GM23248 (cell line): ENCODE measurements at regions not wholly inside any gene's neighbourhood (a gene's known extent, or its start where the extent isn't known, plus 50 kb on each side); places are given as distances from the start of the nearest gene placed in this dataset.

Experiments used
- DNase-seq: peaks from one replicate; pipeline ENCODE4 v3.0.0-alpha.2; 2015
- H2AFZ ChIP-seq: fragments of 200-600 bp; sonication (generic); 2 replicates; pipeline ENCODE4 v1.6.1; 2016; ENCODE audit warnings: antibody characterized with exemption
- H3F3A ChIP-seq: fragments of 200-600 bp; sonication (generic); 2 replicates; pipeline ENCODE4 v1.6.1; 2016; ENCODE audit warnings: mild to moderate bottlenecking, antibody characterized with exemption, mixed run types; ENCODE audit not compliant: insufficient read depth
- H3K27ac ChIP-seq: fragments of 200-600 bp; sonication (generic); 2 replicates; pipeline ENCODE4 v1.5.1; 2016; ENCODE audit warnings: mild to moderate bottlenecking
- H3K27me3 ChIP-seq: fragments of 200-600 bp; sonication (generic); replicated peaks from 2 replicates; pipeline ENCODE4 v1.6.1; 2016; ENCODE audit warnings: mild to moderate bottlenecking; ENCODE audit not compliant: insufficient read depth
- H3K36me3 ChIP-seq: fragments of 200-600 bp; sonication (generic); 2 replicates; pipeline ENCODE4 v1.6.1; 2016; ENCODE audit warnings: low read depth, mild to moderate bottlenecking
- H3K4me1 ChIP-seq: fragments of 200-600 bp; sonication (generic); 2 replicates; pipeline ENCODE4 v1.6.1; 2016; ENCODE audit warnings: mild to moderate bottlenecking; ENCODE audit not compliant: insufficient read depth
- H3K4me2 ChIP-seq: fragments of 200-600 bp; sonication (generic); one replicate; pipeline ENCODE4 v1.6.1; 2016; ENCODE audit warnings: mild to moderate bottlenecking; ENCODE audit not compliant: unreplicated experiment
- H3K4me3 ChIP-seq: fragments of 200-600 bp; sonication (generic); 2 replicates; pipeline ENCODE4 v1.5.1; 2016; ENCODE audit warnings: mild to moderate bottlenecking
- H3K79me2 ChIP-seq: fragments of 200-600 bp; sonication (generic); 2 replicates; pipeline ENCODE4 v1.6.1; 2016; ENCODE audit warnings: mild to moderate bottlenecking; ENCODE audit not compliant: insufficient read depth
- H3K9ac ChIP-seq: fragments of 200-600 bp; sonication (generic); 2 replicates; pipeline ENCODE4 v1.6.1; 2016; ENCODE audit warnings: mild to moderate bottlenecking
- H3K9me2 ChIP-seq: fragments of 200-600 bp; sonication (generic); 2 replicates; pipeline ENCODE4 v1.6.1; 2016; ENCODE audit warnings: mixed run types, mild to moderate bottlenecking, moderate library complexity; ENCODE audit not compliant: insufficient read depth
- H3K9me3 ChIP-seq: fragments of 200-600 bp; sonication (generic); one replicate; pipeline ENCODE4 v1.6.1; 2017; ENCODE audit warnings: low read depth
- H4K20me1 ChIP-seq: fragments of 200-600 bp; sonication (generic); 2 replicates; pipeline ENCODE4 v1.6.0; 2016; ENCODE audit not compliant: insufficient read depth
- EZH2 ChIP-seq: fragments of 200-600 bp; sonication (generic); IDR thresholded peaks from 2 replicates; pipeline ENCODE4 v1.6.1; 2018; ENCODE audit warnings: antibody characterized with exemption, mild to moderate bottlenecking; ENCODE audit not compliant: insufficient read depth, poor library complexity, severe bottlenecking
- EZH2phosphoT487 ChIP-seq: fragments of 200-600 bp; sonication (generic); IDR thresholded peaks from 2 replicates; pipeline ENCODE4 v1.6.1; 2018; ENCODE audit warnings: antibody characterized with exemption, moderate library complexity, mild to moderate bottlenecking, low read depth; ENCODE audit not compliant: insufficient read depth
- WGBS, 2 experiments: methylation state at CpG; one replicate each; pipeline ENCODE4 v1.1.6; 2015 to 2017; ENCODE audit warnings: low lambda C conversion rate in 2 of 2, low coverage in 1 of 2; ENCODE audit errors: missing lambda C conversion rate in 2 of 2; 5-methylcytosine and 5-hydroxymethylcytosine counted together
- in situ Hi-C: fragments of 300-500 bp; cut with MboI; formaldehyde crosslinking; loops from 2 replicates; pipeline ENCODE4 v1.15.0; 2020

GRCh38 chr12:132432126-132432705 is 57.7 kb upstream of the FBRSL1 start:
- Histone ChIP-seq H3K79me2 (no peaks in the 10 kb centered on the region), H3K36me3 (no peaks in the 10 kb centered on the region), H4K20me1 (no peaks in the 10 kb centered on the region), H3K27ac (no peak overlapping the region), H3K27me3 (peaks cover 47% of the 10 kb centered on the region), H3K9me2 (no peaks in the 10 kb centered on the region), H3K9ac (no peak overlapping the region), H3K4me1 (no peaks in the 10 kb centered on the region), H2AFZ (no peak overlapping the region), H3K4me2 (no peak overlapping the region), H3K4me3 (no peak overlapping the region), H3F3A (no peaks in the 10 kb centered on the region), H3K9me3 (no peaks in the 10 kb centered on the region)
- in situ Hi-C loops = no loop called here
- 76 to 81% methylated on average over 17 to 18 of the region's 18 CpGs for WGBS, 2 experiments
- DNase-seq = no peak
- no peak for TF ChIP-seq EZH2phosphoT487
- no peak for TF ChIP-seq EZH2

GRCh38 chr12:132430838-132431774 is 58.8 kb upstream of the FBRSL1 start:
- no peak overlapping the region for H3K4me2 ChIP-seq
- DNase-seq = no peak
- H3F3A ChIP-seq = no peaks in the 10 kb centered on the region
- H3K4me3 ChIP-seq = no peak overlapping the region
- in situ Hi-C loops = no loop called here
- no peak overlapping the region for H2AFZ ChIP-seq
- H3K9me2 ChIP-seq = no peaks in the 10 kb centered on the region
- H3K9ac ChIP-seq = no peak overlapping the region
- H3K4me1 ChIP-seq = no peaks in the 10 kb centered on the region
- TF ChIP-seq EZH2 (peak; percentile 14), EZH2phosphoT487 (no peak)
- H3K27me3 ChIP-seq = peaks cover 47% of the 10 kb centered on the region
- no peaks in the 10 kb centered on the region for H3K79me2 ChIP-seq
- H3K27ac ChIP-seq = no peak overlapping the region
- H3K9me3 ChIP-seq = no peaks in the 10 kb centered on the region
- 43 to 45% methylated on average over 39 of the region's 39 CpGs for WGBS, 2 experiments
- no peaks in the 10 kb centered on the region for H4K20me1 ChIP-seq
- no peaks in the 10 kb centered on the region for H3K36me3 ChIP-seq

- Histone ChIP-seq H3K79me2 (no peaks in the 10 kb centered on the region), H3K9me2 (no peaks in the 10 kb centered on the region), H3K9me3 (no peaks in the 10 kb centered on the region), H3K9ac (no peak overlapping the region), H2AFZ (no peak overlapping the region), H3K27me3 (peaks cover 53% of the 10 kb centered on the region), H3K27ac (no peak overlapping the region), H3F3A (no peaks in the 10 kb centered on the region), H3K36me3 (no peaks in the 10 kb centered on the region), H3K4me2 (no peak overlapping the region), H3K4me1 (no peaks in the 10 kb centered on the region), H4K20me1 (no peaks in the 10 kb centered on the region), H3K4me3 (no peak overlapping the region)
- in situ Hi-C loops = no loop called here
- 10 to 12% methylated on average over 22 to 24 of the region's 25 CpGs for WGBS, 2 experiments
- TF ChIP-seq EZH2phosphoT487 = no peak
- TF ChIP-seq EZH2 = no peak
- peak; percentile 58 for DNase-seq
Measured at GRCh38 chr12:132429946-132430643, 59.9 kb upstream of the FBRSL1 start.

- no peaks in the 10 kb centered on the region for H3F3A ChIP-seq
- H3K9ac ChIP-seq = no peak overlapping the region
- H3K9me3 ChIP-seq = no peaks in the 10 kb centered on the region
- no peak for DNase-seq
- H3K4me3 ChIP-seq = no peak overlapping the region
- no peak overlapping the region for H3K27ac ChIP-seq
- H4K20me1 ChIP-seq = no peaks in the 10 kb centered on the region
- peaks cover 53% of the 10 kb centered on the region for H3K27me3 ChIP-seq
- H3K9me2 ChIP-seq = no peaks in the 10 kb centered on the region
- no peaks in the 10 kb centered on the region for H3K79me2 ChIP-seq
- H3K4me1 ChIP-seq = no peaks in the 10 kb centered on the region
- in situ Hi-C loops = no loop called here
- TF ChIP-seq EZH2phosphoT487 = no peak
- TF ChIP-seq EZH2 = no peak
- no peaks in the 10 kb centered on the region for H3K36me3 ChIP-seq
- no peak overlapping the region for H2AFZ ChIP-seq
- no peak overlapping the region for H3K4me2 ChIP-seq
- 2 to 4% methylated on average over 8 to 9 of the region's 10 CpGs for WGBS, 2 experiments
Measured at GRCh38 chr12:132429602-132429945, 60.4 kb upstream of the FBRSL1 start.
